K562 (cell line): ENCODE measurements at regions not wholly inside any gene's neighbourhood (a gene's known extent, or its start where the extent isn't known, plus 50 kb on each side); places are given as distances from the start of the nearest gene placed in this dataset.

ENCODE experiments used
- EZH2 ChIP-seq: IDR thresholded peaks from 2 replicates; pipeline ENCODE4 v1.6.1; 2012; ENCODE audit warnings: low read depth, mild to moderate bottlenecking, inconsistent platforms, low read length, borderline replicate concordance
- JUNB ChIP-seq: fragments of 450-650 bp; formaldehyde crosslinking; conservative IDR thresholded peaks from 2 replicates; pipeline ENCODE4 v1.4.0; 2020; ENCODE audit warnings: mild to moderate bottlenecking
- NCOA4 ChIP-seq: fragments of 450-650 bp; IDR thresholded peaks from 2 replicates; pipeline ENCODE4 v1.6.1; 2018; ENCODE audit warnings: mild to moderate bottlenecking; ENCODE audit not compliant: partially characterized antibody
- SPI1 ChIP-seq: IDR thresholded peaks from 2 replicates; pipeline ENCODE4 v1.6.1; 2011; ENCODE audit warnings: low read depth, low read length, control low read depth, borderline replicate concordance
- TF ChIP-seq, protein P1 (sequence below), 3 experiments: IDR thresholded peaks in 2 of 3; conservative IDR thresholded peaks in 1 of 3; 2 replicates each; pipeline ENCODE4 v1.5.1; 2011 to 2012; ENCODE audit warnings: low read length in 3 of 3, mild to moderate bottlenecking in 3 of 3, control low read depth in 2 of 3, improper control_type of control experiment in 1 of 3, inconsistent platforms in 1 of 3, low read depth in 1 of 3, mixed read lengths in 1 of 3, moderate library complexity in 1 of 3; ENCODE audit not compliant: insufficient read depth in 2 of 3

DNA sequence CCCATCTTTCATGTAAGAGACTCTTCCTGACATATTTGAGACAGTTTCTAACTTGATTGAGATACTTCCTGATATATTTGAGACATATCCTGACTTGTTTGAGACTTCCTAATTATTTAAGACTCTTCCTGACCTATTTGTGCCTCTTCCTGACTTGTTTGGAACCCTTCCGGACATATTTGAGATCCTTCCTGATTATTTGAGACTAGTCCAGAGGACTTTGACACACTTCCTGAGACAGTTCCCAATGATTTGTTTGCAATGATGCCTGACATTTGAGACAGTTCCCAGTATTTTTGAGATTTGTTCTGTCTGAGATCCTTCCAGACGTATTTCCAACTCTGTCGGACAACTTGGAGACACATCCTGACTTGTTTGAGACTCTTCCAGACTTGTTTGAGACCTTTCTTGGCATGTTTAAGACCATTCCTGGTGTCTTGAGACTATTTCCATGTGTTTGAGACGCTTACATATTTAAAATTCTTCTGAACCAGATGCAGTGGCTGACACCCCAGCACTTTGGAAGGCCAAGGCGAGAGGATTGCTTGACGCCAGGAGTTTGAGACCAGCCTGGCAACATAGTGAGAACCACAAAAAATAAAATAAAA, 118.9 kb upstream of the USP9X start:
- TF ChIP-seq SPI1, result no peak
- TF ChIP-seq JUNB, result no peak
- TF ChIP-seq, protein P1, sequence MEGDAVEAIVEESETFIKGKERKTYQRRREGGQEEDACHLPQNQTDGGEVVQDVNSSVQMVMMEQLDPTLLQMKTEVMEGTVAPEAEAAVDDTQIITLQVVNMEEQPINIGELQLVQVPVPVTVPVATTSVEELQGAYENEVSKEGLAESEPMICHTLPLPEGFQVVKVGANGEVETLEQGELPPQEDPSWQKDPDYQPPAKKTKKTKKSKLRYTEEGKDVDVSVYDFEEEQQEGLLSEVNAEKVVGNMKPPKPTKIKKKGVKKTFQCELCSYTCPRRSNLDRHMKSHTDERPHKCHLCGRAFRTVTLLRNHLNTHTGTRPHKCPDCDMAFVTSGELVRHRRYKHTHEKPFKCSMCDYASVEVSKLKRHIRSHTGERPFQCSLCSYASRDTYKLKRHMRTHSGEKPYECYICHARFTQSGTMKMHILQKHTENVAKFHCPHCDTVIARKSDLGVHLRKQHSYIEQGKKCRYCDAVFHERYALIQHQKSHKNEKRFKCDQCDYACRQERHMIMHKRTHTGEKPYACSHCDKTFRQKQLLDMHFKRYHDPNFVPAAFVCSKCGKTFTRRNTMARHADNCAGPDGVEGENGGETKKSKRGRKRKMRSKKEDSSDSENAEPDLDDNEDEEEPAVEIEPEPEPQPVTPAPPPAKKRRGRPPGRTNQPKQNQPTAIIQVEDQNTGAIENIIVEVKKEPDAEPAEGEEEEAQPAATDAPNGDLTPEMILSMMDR (IDR thresholded peaks at IDR 0.05 in 2 of 3, conservative IDR thresholded peaks at IDR 0.05 in 1 of 3; ENCODE audit: insufficient read depth in 2 of 3, low read depth in 1 of 3, low read length in 3 of 3), result no peak
- TF ChIP-seq EZH2, result no peak
- no peak for TF ChIP-seq NCOA4
